GM12891 (cell line): ENCODE measurements at regions not wholly inside any gene's neighbourhood (a gene's known extent, or its start where the extent isn't known, plus 50 kb on each side); places are given as distances from the start of the nearest gene placed in this dataset.

Source experiments
- POLR2A ChIP-seq: IDR thresholded peaks from 2 replicates; pipeline ENCODE4 v1.6.1; 2011; ENCODE audit warnings: low read depth, low read length, control low read depth
- POLR2AphosphoS5 ChIP-seq: IDR thresholded peaks from 2 replicates; pipeline ENCODE4 v1.6.1; 2011; ENCODE audit warnings: low read depth, low read length, control low read depth
- POU2F2 ChIP-seq: IDR thresholded peaks from 2 replicates; pipeline ENCODE4 v1.6.1; 2011; ENCODE audit warnings: low read depth, mild to moderate bottlenecking, control low read depth, low read length, moderate library complexity
- TAF1 ChIP-seq: IDR thresholded peaks from 2 replicates; pipeline ENCODE4 v1.6.1; 2011; ENCODE audit warnings: low read depth, low read length, control low read depth

- TF ChIP-seq POU2F2 (no peak), POLR2AphosphoS5 (no peak), POLR2A (no peak), TAF1 (no peak)
Measured at GRCh38 chr1:239700667-239701066, 314.3 kb downstream of the CHRM3 start.
